HepG2 (cell line): ENCODE measurements at regions not wholly inside any gene's neighbourhood (a gene's known extent, or its start where the extent isn't known, plus 50 kb on each side); places are given as distances from the start of the nearest gene placed in this dataset.

Experiments used
- ATAC-seq: fragments of 200-7000 bp; cut with Tn5 transposase; 3 replicates; pipeline ENCODE4 v1.9.1; 2020; ENCODE audit warnings: mild to moderate bottlenecking, moderate library complexity
- BruUV-seq: library from RNA; stranded (reverse); fragments of 400-500 nt; replicated peaks from 2 replicates; lab custom pipeline; 2021; lab: Mats Ljungman, UMichigan
- CTCF ChIA-PET: fragments of 300-600 bp; formaldehyde crosslinking; extraction: SDS; loops from one replicate; lab custom pipeline; 2021; ENCODE audit warnings: low total read pairs, inconsistent platforms, low intra/inter-chr PET ratio; lab: Yijun Ruan, JAX
- POLR2A ChIA-PET: fragments of 350-600 bp; sonication (Branson Sonifier 250); formaldehyde crosslinking; loops from one replicate; lab custom pipeline; 2020; ENCODE audit warnings: antibody characterized with exemption, inconsistent platforms; lab: Yijun Ruan, JAX
- DNase-seq: peaks from one replicate; pipeline ENCODE4 v3.0.0-alpha.2; 2015; ENCODE audit warnings: low spot score
- FAIRE-seq: peaks from 3 replicates; lab custom pipeline; 2011; peaks lifted over from hg19 to GRCh38; lab: Jason Lieb, UNC
- H2AFZ ChIP-seq: one replicate; pipeline ENCODE4 v1.6.1; 2011; ENCODE audit warnings: low read length, inconsistent platforms
- H3K27ac ChIP-seq: fragments of 300-600 bp; 3 replicates; pipeline ENCODE4 v1.8.0; 2011; ENCODE audit warnings: mixed run types, mild to moderate bottlenecking, mixed read lengths, low read length, inconsistent platforms; ENCODE audit not compliant: insufficient read depth; ENCODE audit errors: extremely low read length
- H3K27me3 ChIP-seq, 2 experiments: fragments of 200-600 bp in 1 of 2; 2 replicates in 1 of 2; 3 replicates in 1 of 2; pipeline versions ENCODE4 v1.6.0 to v1.8.0; 2011; ENCODE audit warnings: low read length in 2 of 2, mild to moderate bottlenecking in 2 of 2, moderate library complexity in 2 of 2, inconsistent platforms in 1 of 2; ENCODE audit not compliant: insufficient read depth in 2 of 2, control insufficient read depth in 1 of 2
- H3K36me3 ChIP-seq, 2 experiments: fragments of 200-600 bp in 1 of 2; replicated peaks in 1 of 2; 2 replicates in 1 of 2; 3 replicates in 1 of 2; pipeline versions ENCODE4 v1.5.1 to v1.8.0; 2011; ENCODE audit warnings: low read length in 2 of 2, inconsistent platforms in 1 of 2; ENCODE audit not compliant: insufficient read depth in 2 of 2, control insufficient read depth in 1 of 2
- H3K4me1 ChIP-seq: 2 replicates; pipeline ENCODE4 v1.5.1; 2012; ENCODE audit warnings: low read length, inconsistent platforms; ENCODE audit not compliant: insufficient read depth
- H3K4me2 ChIP-seq: 2 replicates; pipeline ENCODE4 v1.6.0; 2011; ENCODE audit warnings: low read depth, low read length, inconsistent platforms
- H3K4me3 ChIP-seq, 3 experiments: fragments of 200-600 bp in 1 of 3; sonication (generic), shearing (Covaris generic) in 1 of 3; replicated peaks in 1 of 3; 2 replicates each; pipeline ENCODE4 v1.5.1; 2011 to 2016; ENCODE audit warnings: low read length in 3 of 3, inconsistent platforms in 2 of 3, low read depth in 2 of 3, mild to moderate bottlenecking in 2 of 3, control low read depth in 1 of 3, mixed read lengths in 1 of 3; ENCODE audit not compliant: insufficient read depth in 1 of 3
- H3K79me2 ChIP-seq: one replicate; pipeline ENCODE4 v1.6.1; 2011; ENCODE audit warnings: low read length, inconsistent platforms; ENCODE audit not compliant: insufficient read depth
- H3K9ac ChIP-seq: 2 replicates; pipeline ENCODE4 v1.6.0; 2011; ENCODE audit warnings: mild to moderate bottlenecking, low read depth, low read length, inconsistent platforms; ENCODE audit not compliant: insufficient read depth
- H3K9me3 ChIP-seq: 2 replicates; pipeline ENCODE4 v1.5.1; 2012; ENCODE audit warnings: mild to moderate bottlenecking, low read length
- H4K20me1 ChIP-seq: 2 replicates; pipeline ENCODE4 v1.6.0; 2011; ENCODE audit warnings: inconsistent platforms, mild to moderate bottlenecking, low read length, moderate library complexity; ENCODE audit not compliant: insufficient read depth
- BORCS8-MEF2B ChIP-seq: sonication (generic); formaldehyde crosslinking; IDR thresholded peaks from 2 replicates; pipeline ENCODE4 v1.8.0; 2022; ENCODE audit warnings: mild to moderate bottlenecking, missing genetic modification reagents
- DDIT3 ChIP-seq: sonication (generic); formaldehyde crosslinking; IDR thresholded peaks from 2 replicates; pipeline ENCODE4 v1.4.0; 2020; ENCODE audit warnings: mild to moderate bottlenecking, missing genetic modification reagents
- DMAP1 ChIP-seq: IDR thresholded peaks from 2 replicates; pipeline ENCODE4 v1.6.1; 2016
- DR1 ChIP-seq: sonication (generic); formaldehyde crosslinking; IDR thresholded peaks from 2 replicates; pipeline ENCODE4 v1.8.0; 2021; ENCODE audit warnings: mild to moderate bottlenecking, missing genetic modification reagents, inconsistent platforms
- ELF1 ChIP-seq: sonication (generic); formaldehyde crosslinking; IDR thresholded peaks from 2 replicates; pipeline ENCODE4 v1.4.0; 2020; ENCODE audit warnings: missing genetic modification reagents
- FUBP1 ChIP-seq: sonication (generic); formaldehyde crosslinking; IDR thresholded peaks from 2 replicates; pipeline ENCODE4 v1.5.1; 2020; ENCODE audit warnings: missing genetic modification reagents, mild to moderate bottlenecking, borderline replicate concordance
- JUNB ChIP-seq: sonication (generic); formaldehyde crosslinking; IDR thresholded peaks from 2 replicates; pipeline ENCODE4 v1.8.0; 2022; ENCODE audit warnings: missing genetic modification reagents, mild to moderate bottlenecking, borderline replicate concordance
- KDM4B ChIP-seq: sonication (generic); formaldehyde crosslinking; IDR thresholded peaks from 2 replicates; pipeline ENCODE4 v1.4.0; 2020; ENCODE audit warnings: missing genetic modification reagents
- MBD4 ChIP-seq: IDR thresholded peaks from 2 replicates; pipeline ENCODE4 v1.6.1; 2012; ENCODE audit warnings: low read length, inconsistent platforms, borderline replicate concordance
- PBX2 ChIP-seq: IDR thresholded peaks from 2 replicates; pipeline ENCODE4 v1.6.1; 2016; ENCODE audit warnings: control low read depth
- SNAPC5 ChIP-seq: sonication (generic); formaldehyde crosslinking; IDR thresholded peaks from 2 replicates; pipeline ENCODE4 v1.8.1; 2023; ENCODE audit warnings: mild to moderate bottlenecking, missing genetic modification reagents, borderline replicate concordance
- ZNF18 ChIP-seq: sonication (generic); formaldehyde crosslinking; IDR thresholded peaks from 2 replicates; pipeline ENCODE4 v1.8.0; 2022; ENCODE audit warnings: mild to moderate bottlenecking, missing genetic modification reagents; ENCODE audit not compliant: insufficient replicate concordance
- ZNF333 ChIP-seq: sonication (generic); formaldehyde crosslinking; IDR thresholded peaks from 2 replicates; pipeline ENCODE4 v1.4.0; 2020; ENCODE audit warnings: mild to moderate bottlenecking, missing genetic modification reagents, borderline replicate concordance
- ZNF580 ChIP-seq: IDR thresholded peaks from 2 replicates; pipeline ENCODE4 v1.6.1; 2016; ENCODE audit warnings: low read depth, borderline replicate concordance
- WGBS: methylation state at CpG from one replicate; pipeline ENCODE4 v1.1.6; 2017; ENCODE audit warnings: low lambda C conversion rate; 5-methylcytosine and 5-hydroxymethylcytosine counted together
- in situ Hi-C: cut with HindIII; loops from 2 replicates; pipeline ENCODE4 v1.10.0; 2017; ENCODE audit warnings: low pct_unique_long_range_greater_than_20kb; ENCODE audit not compliant: extremely low pct_ligation_motif_present
- intact Hi-C: fragments of 100-400 bp; cut with micrococcal nuclease; formaldehyde crosslinking; loops from one replicate; pipeline ENCODE4 v1.10.0; 2022; ENCODE audit not compliant: unreplicated experiment

GRCh38 chr5:159536166-159536565, 205.9 kb upstream of the IL12B start:
- Histone ChIP-seq H3K4me2 (no peak overlapping the region), H2AFZ (no peak overlapping the region), H3K4me1 (no peaks in the 10 kb centered on the region), H3K36me3 (no peaks in the 10 kb centered on the region), H3K9ac (no peak overlapping the region), H3K27me3 (no peaks in the 10 kb centered on the region; a peak in 1 of 5 replicates), H3K27ac (no peak overlapping the region), H4K20me1 (no peaks in the 10 kb centered on the region), H3K4me3 (no peak overlapping the region), H3K9me3 (no peaks in the 10 kb centered on the region), H3K79me2 (no peaks in the 10 kb centered on the region)
- intact Hi-C loops (no loop called here), in situ Hi-C loops (no loop called here)
- no peak for ATAC-seq
- POLR2A ChIA-PET: no interaction called here
- no peak for FAIRE-seq
- no peak for DNase-seq
- no TSS peak for BruUV-seq
- TF ChIP-seq BORCS8-MEF2B (CRISPR knock-in tag) (no peak), SNAPC5 (CRISPR knock-in tag) (no peak), DMAP1 (no peak), ZNF18 (CRISPR knock-in tag) (no peak), DR1 (CRISPR knock-in tag) (no peak), ZNF333 (CRISPR knock-in tag) (no peak), KDM4B (CRISPR knock-in tag) (no peak), ZNF580 (CRISPR knock-in tag) (no peak), MBD4 (no peak), DDIT3 (CRISPR knock-in tag) (no peak), ELF1 (CRISPR knock-in tag) (no peak), JUNB (CRISPR knock-in tag) (no peak), FUBP1 (CRISPR knock-in tag) (no peak), PBX2 (CRISPR knock-in tag) (no peak)
- TF ChIP-seq, all 625 proteins: peak for 0
- CTCF ChIA-PET: no interaction called here
- WGBS: 7% methylated on average over 3 of the region's 3 CpGs
